ENCODE measurements at regions not wholly inside any gene's neighbourhood (a gene's known extent, or its start where the extent isn't known, plus 50 kb on each side); places are given as distances from the start of the nearest gene placed in this dataset.

DNA sequence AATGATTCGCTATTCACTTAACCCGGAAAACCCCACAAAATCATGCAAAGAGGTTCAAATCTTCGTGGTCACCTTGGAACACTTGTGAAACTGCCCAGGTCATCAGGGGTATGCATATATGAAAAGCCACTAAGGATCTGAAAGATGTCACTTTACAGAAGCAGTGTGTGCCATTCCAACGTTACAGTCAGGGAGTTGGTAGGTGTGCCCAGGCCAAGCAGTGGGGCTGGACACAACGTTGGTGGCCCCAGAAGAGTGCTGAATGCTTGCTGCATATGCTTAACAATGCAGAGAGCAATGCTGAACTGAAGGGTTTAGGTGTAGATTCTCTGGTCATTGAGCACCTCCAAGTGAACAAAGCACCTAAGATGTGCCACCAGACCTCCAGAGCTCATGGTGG, 51.1 kb upstream of the EIF5 start:
- TF ChIP-seq, protein P1, sequence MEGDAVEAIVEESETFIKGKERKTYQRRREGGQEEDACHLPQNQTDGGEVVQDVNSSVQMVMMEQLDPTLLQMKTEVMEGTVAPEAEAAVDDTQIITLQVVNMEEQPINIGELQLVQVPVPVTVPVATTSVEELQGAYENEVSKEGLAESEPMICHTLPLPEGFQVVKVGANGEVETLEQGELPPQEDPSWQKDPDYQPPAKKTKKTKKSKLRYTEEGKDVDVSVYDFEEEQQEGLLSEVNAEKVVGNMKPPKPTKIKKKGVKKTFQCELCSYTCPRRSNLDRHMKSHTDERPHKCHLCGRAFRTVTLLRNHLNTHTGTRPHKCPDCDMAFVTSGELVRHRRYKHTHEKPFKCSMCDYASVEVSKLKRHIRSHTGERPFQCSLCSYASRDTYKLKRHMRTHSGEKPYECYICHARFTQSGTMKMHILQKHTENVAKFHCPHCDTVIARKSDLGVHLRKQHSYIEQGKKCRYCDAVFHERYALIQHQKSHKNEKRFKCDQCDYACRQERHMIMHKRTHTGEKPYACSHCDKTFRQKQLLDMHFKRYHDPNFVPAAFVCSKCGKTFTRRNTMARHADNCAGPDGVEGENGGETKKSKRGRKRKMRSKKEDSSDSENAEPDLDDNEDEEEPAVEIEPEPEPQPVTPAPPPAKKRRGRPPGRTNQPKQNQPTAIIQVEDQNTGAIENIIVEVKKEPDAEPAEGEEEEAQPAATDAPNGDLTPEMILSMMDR (conservative IDR thresholded peaks at IDR 0.05): no peak
- no peak for TF ChIP-seq ZFX (IDR thresholded peaks at IDR 0.05)
